AG04449 (cell line): ENCODE measurements at regions not wholly inside any gene's neighbourhood (a gene's known extent, or its start where the extent isn't known, plus 50 kb on each side); places are given as distances from the start of the nearest gene placed in this dataset.

Source experiments
- CTCF ChIA-PET: fragments of 350-600 bp; formaldehyde crosslinking; extraction: SDS; loops from one replicate; lab custom pipeline; 2021; ENCODE audit warnings: antibody characterized with exemption; lab: Yijun Ruan, JAX
- POLR2A ChIA-PET: fragments of 400-600, 350-600 bp; formaldehyde crosslinking; extraction: SDS; loops from one replicate; lab custom pipeline; 2020; ENCODE audit warnings: antibody characterized with exemption, inconsistent platforms; lab: Yijun Ruan, JAX
- DNase-seq: peaks from one replicate; pipeline ENCODE4 v3.0.0-alpha.2; 2010; ENCODE audit warnings: low read depth, low spot score
- H3K4me3 ChIP-seq: 2 replicates; pipeline ENCODE4 v1.5.1; 2011; ENCODE audit warnings: low read depth, mild to moderate bottlenecking, control low read depth, low read length
- TF ChIP-seq, protein P1 (sequence below): IDR thresholded peaks from one replicate; pipeline ENCODE4 v1.5.1; 2011; ENCODE audit warnings: mild to moderate bottlenecking, moderate library complexity, low read length, control low read depth, inconsistent platforms; ENCODE audit not compliant: insufficient read depth; ENCODE audit errors: missing control alignments

DNA sequence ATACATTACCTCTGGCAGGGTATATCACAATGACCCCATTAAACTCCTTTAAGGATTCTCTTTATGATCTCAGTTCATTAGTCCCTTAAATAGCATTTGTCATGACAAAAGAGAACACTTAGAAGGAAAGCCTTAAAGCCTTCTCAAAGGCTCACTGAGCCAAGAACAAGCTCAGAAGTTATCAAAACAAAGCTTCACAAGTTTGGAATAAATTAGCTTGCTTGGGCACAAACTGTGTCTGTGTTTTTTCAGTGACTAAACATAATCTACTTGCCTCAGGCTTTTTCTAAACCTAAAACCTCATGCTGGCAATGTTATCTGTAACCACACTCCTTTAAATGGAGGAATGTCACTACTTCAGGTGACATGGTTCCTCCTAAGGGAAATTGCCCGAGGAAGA, 1114.9 kb upstream of the C9orf72 start:
- POLR2A ChIA-PET: no interaction called here
- TF ChIP-seq, protein P1, sequence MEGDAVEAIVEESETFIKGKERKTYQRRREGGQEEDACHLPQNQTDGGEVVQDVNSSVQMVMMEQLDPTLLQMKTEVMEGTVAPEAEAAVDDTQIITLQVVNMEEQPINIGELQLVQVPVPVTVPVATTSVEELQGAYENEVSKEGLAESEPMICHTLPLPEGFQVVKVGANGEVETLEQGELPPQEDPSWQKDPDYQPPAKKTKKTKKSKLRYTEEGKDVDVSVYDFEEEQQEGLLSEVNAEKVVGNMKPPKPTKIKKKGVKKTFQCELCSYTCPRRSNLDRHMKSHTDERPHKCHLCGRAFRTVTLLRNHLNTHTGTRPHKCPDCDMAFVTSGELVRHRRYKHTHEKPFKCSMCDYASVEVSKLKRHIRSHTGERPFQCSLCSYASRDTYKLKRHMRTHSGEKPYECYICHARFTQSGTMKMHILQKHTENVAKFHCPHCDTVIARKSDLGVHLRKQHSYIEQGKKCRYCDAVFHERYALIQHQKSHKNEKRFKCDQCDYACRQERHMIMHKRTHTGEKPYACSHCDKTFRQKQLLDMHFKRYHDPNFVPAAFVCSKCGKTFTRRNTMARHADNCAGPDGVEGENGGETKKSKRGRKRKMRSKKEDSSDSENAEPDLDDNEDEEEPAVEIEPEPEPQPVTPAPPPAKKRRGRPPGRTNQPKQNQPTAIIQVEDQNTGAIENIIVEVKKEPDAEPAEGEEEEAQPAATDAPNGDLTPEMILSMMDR: no peak
- DNase-seq: no peak
- H3K4me3 ChIP-seq: no peak overlapping the region
- CTCF ChIA-PET: no interaction called here

DNA sequence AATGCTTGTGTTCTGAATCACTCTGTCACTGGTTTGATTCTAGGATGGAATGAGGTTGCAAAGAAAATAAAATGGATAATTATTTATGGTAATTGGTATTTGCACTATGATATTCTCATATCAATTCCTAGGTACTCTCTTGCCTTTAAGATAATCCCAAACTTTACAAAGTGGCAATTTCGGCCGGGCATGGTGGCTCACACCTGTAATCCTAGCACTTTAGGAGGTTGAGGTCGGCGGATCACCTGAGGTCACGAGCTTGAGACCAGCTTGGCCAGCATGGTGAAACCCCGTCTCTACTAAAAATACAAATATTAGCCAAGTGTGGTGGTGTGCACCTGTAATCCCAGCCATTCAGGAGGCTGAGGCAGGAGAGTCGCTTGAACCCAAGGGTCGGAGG, 1118.7 kb upstream of the C9orf72 start:
- CTCF ChIA-PET: no interaction called here
- POLR2A ChIA-PET: no interaction called here

DNA sequence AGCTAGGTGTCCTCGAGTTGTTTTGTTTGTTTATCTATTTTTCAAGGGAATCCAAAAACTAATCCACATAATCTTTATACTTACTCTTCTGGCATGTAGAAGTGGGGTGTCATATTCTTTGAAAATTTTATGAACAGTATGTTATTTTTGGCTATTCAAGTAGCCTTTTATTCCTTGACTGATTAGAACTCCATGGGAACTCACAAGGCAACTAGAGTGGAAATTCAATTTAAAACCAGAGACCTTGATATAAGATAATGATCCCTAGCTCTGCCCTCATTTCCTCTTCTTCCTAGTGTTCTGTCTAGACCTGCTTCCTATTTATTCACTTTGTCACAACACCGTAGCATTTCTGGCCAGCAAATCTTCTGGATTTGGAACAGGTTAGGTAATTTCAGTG, 1123.7 kb upstream of the C9orf72 start:
- DNase-seq: no peak
- TF ChIP-seq, protein P1: no peak
- POLR2A ChIA-PET: no interaction called here
- CTCF ChIA-PET: no interaction called here
- H3K4me3 ChIP-seq: no peak overlapping the region

More for the DNA sequence above, 1118.7 kb upstream of the C9orf72 start:
- TF ChIP-seq, protein P1: no peak
- DNase-seq: no peak
- no peak overlapping the region for H3K4me3 ChIP-seq

DNA sequence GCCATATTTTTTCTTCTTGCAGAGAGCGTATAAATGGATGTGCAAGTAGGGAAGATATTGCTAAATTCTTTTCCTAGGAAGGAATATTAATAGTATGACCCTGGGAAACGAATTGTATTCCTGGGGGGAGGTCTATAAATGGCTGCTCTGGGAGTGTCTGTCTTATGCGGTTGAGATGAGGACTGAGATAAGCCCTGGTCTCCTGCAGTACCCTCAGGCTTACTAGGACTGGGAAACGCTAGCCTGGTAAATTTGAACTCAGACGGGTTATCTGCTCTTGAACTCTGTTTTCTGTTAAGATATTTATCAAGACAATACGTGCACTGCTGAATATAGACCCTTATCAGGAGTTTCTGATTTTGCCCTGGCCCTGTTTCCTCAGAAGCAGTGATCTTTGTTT, 1126.4 kb upstream of the C9orf72 start:
- no peak overlapping the region for H3K4me3 ChIP-seq
- ChIA-PET CTCF (no interaction called here), POLR2A (no interaction called here)
- TF ChIP-seq, protein P1: no peak
- no peak for DNase-seq

DNA sequence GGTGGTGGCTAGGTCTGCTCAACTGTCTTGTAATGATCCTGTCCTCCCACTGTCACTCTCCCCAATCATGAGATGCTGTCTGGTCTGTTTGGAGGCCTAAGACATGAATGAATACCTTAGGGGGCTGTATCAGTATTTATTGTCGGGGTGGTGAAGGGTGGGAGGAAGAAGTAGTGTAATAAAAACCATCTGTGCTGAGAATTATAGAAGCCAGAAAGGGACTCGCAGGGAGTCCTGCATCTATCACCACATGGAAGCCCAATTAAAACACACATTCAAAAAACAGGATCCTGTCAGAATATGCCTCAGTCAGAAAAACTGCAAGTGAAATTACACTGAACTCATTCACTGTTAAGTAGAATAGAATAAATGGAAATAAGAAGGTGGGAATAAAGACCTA, 1134.3 kb upstream of the C9orf72 start:
- POLR2A ChIA-PET: no interaction called here

DNA sequence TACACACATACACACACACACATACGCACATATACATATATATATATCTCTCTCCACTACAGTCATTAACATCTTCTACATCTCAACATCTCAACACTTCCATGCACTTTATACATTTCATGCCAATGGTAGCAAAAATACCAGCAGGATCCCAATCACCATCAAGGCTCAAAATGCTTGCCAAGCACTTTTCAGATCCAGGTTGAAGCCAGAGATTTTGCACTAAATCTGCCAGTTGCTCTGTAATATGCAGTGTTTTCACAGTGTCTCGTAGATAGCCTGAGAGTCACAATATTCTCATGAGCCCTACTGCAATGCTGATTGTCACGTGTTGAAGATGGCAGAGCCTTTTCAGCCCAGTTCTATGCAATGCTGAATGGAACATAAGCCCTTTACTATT, 1140.9 kb upstream of the C9orf72 start:
- ChIA-PET POLR2A (no interaction called here), CTCF (no interaction called here)
- DNase-seq: no peak
- TF ChIP-seq, protein P1: no peak
- no peak overlapping the region for H3K4me3 ChIP-seq

More for the DNA sequence above, 1134.3 kb upstream of the C9orf72 start:
- TF ChIP-seq, protein P1: no peak
- DNase-seq: no peak
- CTCF ChIA-PET: no interaction called here
- H3K4me3 ChIP-seq: no peak overlapping the region
